ENCODE measurements at regions not wholly inside any gene's neighbourhood (a gene's known extent, or its start where the extent isn't known, plus 50 kb on each side); places are given as distances from the start of the nearest gene placed in this dataset.

DNA sequence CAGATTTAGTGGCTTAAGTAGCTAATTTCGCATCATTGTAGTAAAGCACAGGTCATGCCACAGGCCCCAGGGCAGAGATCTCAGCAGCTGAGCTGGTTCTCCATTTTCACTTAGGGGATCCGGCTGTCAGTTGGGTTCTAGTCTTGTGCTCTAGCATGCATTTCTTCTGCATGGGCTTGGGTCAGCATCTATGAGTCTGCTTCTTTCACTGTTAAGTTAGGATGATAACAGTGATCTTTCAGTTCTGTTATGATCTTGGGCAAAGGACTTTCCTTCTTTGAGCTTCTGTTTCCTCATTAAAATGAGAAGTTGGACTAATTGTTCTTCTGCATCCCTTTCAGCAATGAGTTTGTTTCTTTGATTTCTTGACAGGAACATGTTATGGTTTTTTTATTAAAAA, 123.6 kb upstream of the DNAH14 start:
- Histone ChIP-seq H3K36me3 (ENCODE audit: control insufficient read depth in 2 of 2, insufficient read depth in 1 of 2, low read length in 2 of 2) (no peaks in the 10 kb centered on the region), H3K4me1 (ENCODE audit: control insufficient read depth, insufficient read depth, low read length) (0 out of 2 replicates have a peak, but pooled peaks cover 3% of the 10 kb centered on the region), H3K4me3 (ENCODE audit: low read depth, low read length) (no peak overlapping the region), H3K27ac (ENCODE audit: extremely low read depth, low read depth, low read length) (no peak overlapping the region), H3K9me3 (ENCODE audit: control insufficient read depth, insufficient read depth, low read depth, low read length) (no peaks in the 10 kb centered on the region)
- CTCF ChIA-PET, result no interaction called here
- POLR2A ChIA-PET, result interaction anchor here (0.9 kb wide), 1 partner anchor 127 kb away, joined by 3 read pairs; no protein-coding TSS in a partner anchor
- TF ChIP-seq ZNF747 (tag by site-specific recombination; IDR thresholded peaks at IDR 0.05) (no peak), ZIC2 (tag by site-specific recombination; IDR thresholded peaks at IDR 0.05) (no peak), ZNF169 (tag by site-specific recombination; IDR thresholded peaks at IDR 0.05) (no peak), ZNF324 (tag by site-specific recombination; IDR thresholded peaks at IDR 0.05) (no peak), ZNF366 (tag by site-specific recombination; conservative IDR thresholded peaks at IDR 0.05) (no peak), ZNF146 (tag by site-specific recombination; IDR thresholded peaks at IDR 0.05) (no peak), TRIM28 (IDR thresholded peaks at IDR 0.05; ENCODE audit: borderline replicate concordance, low read length) (no peak), ZNF112 (tag by site-specific recombination; IDR thresholded peaks at IDR 0.05) (no peak), ZNF155 (tag by site-specific recombination; IDR thresholded peaks at IDR 0.05) (no peak), ZSCAN16 (tag by site-specific recombination; IDR thresholded peaks at IDR 0.05) (no peak)
- TF ChIP-seq, protein P1, sequence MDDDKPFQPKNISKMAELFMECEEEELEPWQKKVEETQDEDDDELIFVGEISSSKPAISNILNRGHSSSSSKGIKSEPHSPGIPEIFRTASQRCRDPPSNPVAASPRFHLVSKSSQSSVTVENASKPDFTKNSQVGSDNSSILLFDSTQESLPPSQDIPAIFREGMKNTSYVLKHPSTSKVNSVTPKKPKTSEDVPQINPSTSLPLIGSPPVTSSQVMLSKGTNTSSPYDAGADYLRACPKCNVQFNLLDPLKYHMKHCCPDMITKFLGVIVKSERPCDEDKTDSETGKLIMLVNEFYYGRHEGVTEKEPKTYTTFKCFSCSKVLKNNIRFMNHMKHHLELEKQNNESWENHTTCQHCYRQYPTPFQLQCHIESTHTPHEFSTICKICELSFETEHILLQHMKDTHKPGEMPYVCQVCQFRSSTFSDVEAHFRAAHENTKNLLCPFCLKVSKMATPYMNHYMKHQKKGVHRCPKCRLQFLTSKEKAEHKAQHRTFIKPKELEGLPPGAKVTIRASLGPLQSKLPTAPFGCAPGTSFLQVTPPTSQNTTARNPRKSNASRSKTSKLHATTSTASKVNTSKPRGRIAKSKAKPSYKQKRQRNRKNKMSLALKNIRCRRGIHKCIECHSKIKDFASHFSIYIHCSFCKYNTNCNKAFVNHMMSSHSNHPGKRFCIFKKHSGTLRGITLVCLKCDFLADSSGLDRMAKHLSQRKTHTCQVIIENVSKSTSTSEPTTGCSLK (tag by site-specific recombination; IDR thresholded peaks at IDR 0.05), result no peak
- TF ChIP-seq, protein P2, sequence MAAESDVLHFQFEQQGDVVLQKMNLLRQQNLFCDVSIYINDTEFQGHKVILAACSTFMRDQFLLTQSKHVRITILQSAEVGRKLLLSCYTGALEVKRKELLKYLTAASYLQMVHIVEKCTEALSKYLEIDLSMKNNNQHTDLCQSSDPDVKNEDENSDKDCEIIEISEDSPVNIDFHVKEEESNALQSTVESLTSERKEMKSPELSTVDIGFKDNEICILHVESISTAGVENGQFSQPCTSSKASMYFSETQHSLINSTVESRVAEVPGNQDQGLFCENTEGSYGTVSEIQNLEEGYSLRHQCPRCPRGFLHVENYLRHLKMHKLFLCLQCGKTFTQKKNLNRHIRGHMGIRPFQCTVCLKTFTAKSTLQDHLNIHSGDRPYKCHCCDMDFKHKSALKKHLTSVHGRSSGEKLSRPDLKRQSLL (tag by site-specific recombination; IDR thresholded peaks at IDR 0.05), result no peak
- TF ChIP-seq, protein P3, sequence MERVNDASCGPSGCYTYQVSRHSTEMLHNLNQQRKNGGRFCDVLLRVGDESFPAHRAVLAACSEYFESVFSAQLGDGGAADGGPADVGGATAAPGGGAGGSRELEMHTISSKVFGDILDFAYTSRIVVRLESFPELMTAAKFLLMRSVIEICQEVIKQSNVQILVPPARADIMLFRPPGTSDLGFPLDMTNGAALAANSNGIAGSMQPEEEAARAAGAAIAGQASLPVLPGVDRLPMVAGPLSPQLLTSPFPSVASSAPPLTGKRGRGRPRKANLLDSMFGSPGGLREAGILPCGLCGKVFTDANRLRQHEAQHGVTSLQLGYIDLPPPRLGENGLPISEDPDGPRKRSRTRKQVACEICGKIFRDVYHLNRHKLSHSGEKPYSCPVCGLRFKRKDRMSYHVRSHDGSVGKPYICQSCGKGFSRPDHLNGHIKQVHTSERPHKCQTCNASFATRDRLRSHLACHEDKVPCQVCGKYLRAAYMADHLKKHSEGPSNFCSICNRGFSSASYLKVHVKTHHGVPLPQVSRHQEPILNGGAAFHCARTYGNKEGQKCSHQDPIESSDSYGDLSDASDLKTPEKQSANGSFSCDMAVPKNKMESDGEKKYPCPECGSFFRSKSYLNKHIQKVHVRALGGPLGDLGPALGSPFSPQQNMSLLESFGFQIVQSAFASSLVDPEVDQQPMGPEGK (tag by site-specific recombination; IDR thresholded peaks at IDR 0.05), result no peak
- TF ChIP-seq, protein P4, sequence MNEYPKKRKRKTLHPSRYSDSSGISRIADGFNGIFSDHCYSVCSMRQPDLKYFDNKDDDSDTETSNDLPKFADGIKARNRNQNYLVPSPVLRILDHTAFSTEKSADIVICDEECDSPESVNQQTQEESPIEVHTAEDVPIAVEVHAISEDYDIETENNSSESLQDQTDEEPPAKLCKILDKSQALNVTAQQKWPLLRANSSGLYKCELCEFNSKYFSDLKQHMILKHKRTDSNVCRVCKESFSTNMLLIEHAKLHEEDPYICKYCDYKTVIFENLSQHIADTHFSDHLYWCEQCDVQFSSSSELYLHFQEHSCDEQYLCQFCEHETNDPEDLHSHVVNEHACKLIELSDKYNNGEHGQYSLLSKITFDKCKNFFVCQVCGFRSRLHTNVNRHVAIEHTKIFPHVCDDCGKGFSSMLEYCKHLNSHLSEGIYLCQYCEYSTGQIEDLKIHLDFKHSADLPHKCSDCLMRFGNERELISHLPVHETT (tag by site-specific recombination; IDR thresholded peaks at IDR 0.05), result no peak

DNA sequence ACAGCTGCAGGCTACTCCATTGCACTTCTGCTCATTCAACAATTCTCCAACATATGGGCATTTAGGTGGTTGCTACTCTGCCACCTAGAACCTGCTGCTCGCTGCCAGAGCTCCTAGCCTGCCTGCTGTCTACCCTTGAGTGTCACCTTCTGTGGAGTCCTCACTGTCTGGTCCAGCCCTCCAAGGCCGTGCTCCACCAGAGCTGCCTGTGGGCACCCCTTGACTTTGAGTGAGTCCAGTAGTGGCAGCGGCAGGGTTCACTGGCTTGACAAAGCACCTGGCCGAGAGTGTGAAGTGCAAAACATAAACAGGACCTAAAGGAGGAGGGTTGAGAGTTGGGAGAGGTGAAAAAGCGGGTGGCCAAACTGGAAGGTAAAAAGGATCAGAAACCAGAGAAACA, 120.3 kb upstream of the DNAH14 start:
- no peaks in the 10 kb centered on the region for H3K9me3 ChIP-seq (ENCODE audit: control insufficient read depth, insufficient read depth, low read depth, low read length)
- H3K4me1 ChIP-seq (ENCODE audit: control insufficient read depth, insufficient read depth, low read length), result no peaks in the 10 kb centered on the region
- ChIA-PET POLR2A (no interaction called here), CTCF (interaction anchor here (0.5 to 3.6 kb wide), 2 partner anchors 42 to 44 kb away, joined by 3 to 17 read pairs; no protein-coding TSS in a partner anchor)
- H3K36me3 ChIP-seq (ENCODE audit: control insufficient read depth in 2 of 2, insufficient read depth in 1 of 2, low read length in 2 of 2), result no peaks in the 10 kb centered on the region
- no peak overlapping the region for H3K27ac ChIP-seq (ENCODE audit: extremely low read depth, low read depth, low read length)
- H3K4me3 ChIP-seq (ENCODE audit: low read depth, low read length), result no peak overlapping the region
- TF ChIP-seq YY1 (tag by site-specific recombination; IDR thresholded peaks at IDR 0.05), result no peak
- TF ChIP-seq TCF7L2 (IDR thresholded peaks at IDR 0.05; ENCODE audit: borderline replicate concordance, low read depth, low read length), result no peak
- TF ChIP-seq ZBTB1 (tag by site-specific recombination; IDR thresholded peaks at IDR 0.05), result no peak
- TF ChIP-seq SCRT1 (tag by site-specific recombination; IDR thresholded peaks at IDR 0.05; ENCODE audit: borderline replicate concordance), result no peak
- TF ChIP-seq, protein P2 (tag by site-specific recombination; IDR thresholded peaks at IDR 0.05), result no peak
- TF ChIP-seq, protein P5, sequence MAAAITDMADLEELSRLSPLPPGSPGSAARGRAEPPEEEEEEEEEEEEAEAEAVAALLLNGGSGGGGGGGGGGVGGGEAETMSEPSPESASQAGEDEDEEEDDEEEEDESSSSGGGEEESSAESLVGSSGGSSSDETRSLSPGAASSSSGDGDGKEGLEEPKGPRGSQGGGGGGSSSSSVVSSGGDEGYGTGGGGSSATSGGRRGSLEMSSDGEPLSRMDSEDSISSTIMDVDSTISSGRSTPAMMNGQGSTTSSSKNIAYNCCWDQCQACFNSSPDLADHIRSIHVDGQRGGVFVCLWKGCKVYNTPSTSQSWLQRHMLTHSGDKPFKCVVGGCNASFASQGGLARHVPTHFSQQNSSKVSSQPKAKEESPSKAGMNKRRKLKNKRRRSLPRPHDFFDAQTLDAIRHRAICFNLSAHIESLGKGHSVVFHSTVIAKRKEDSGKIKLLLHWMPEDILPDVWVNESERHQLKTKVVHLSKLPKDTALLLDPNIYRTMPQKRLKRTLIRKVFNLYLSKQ (tag by site-specific recombination; IDR thresholded peaks at IDR 0.05; ENCODE audit: borderline replicate concordance), result no peak
- TF ChIP-seq ZNF549 (tag by site-specific recombination; IDR thresholded peaks at IDR 0.05), result no peak
- no peak for TF ChIP-seq ZNF785 (tag by site-specific recombination; IDR thresholded peaks at IDR 0.05)
- TF ChIP-seq, protein P6, sequence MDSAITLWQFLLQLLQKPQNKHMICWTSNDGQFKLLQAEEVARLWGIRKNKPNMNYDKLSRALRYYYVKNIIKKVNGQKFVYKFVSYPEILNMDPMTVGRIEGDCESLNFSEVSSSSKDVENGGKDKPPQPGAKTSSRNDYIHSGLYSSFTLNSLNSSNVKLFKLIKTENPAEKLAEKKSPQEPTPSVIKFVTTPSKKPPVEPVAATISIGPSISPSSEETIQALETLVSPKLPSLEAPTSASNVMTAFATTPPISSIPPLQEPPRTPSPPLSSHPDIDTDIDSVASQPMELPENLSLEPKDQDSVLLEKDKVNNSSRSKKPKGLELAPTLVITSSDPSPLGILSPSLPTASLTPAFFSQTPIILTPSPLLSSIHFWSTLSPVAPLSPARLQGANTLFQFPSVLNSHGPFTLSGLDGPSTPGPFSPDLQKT (IDR thresholded peaks at IDR 0.05; ENCODE audit: borderline replicate concordance, low read depth, low read length), result no peak
- TF ChIP-seq ZNF335 (tag by site-specific recombination; conservative IDR thresholded peaks at IDR 0.05), result no peak
- TF ChIP-seq ZNF510 (tag by site-specific recombination; IDR thresholded peaks at IDR 0.05; ENCODE audit: insufficient replicate concordance), result no peak
- no peak for TF ChIP-seq EGR2 (tag by site-specific recombination; IDR thresholded peaks at IDR 0.05; ENCODE audit: low read depth)
- no peak for TF ChIP-seq ZNF2 (tag by site-specific recombination; IDR thresholded peaks at IDR 0.05)

All from HEK293 (cell line).